ENCODE measurements at regions not wholly inside any gene's neighbourhood (a gene's known extent, or its start where the extent isn't known, plus 50 kb on each side); places are given as distances from the start of the nearest gene placed in this dataset.

DNA sequence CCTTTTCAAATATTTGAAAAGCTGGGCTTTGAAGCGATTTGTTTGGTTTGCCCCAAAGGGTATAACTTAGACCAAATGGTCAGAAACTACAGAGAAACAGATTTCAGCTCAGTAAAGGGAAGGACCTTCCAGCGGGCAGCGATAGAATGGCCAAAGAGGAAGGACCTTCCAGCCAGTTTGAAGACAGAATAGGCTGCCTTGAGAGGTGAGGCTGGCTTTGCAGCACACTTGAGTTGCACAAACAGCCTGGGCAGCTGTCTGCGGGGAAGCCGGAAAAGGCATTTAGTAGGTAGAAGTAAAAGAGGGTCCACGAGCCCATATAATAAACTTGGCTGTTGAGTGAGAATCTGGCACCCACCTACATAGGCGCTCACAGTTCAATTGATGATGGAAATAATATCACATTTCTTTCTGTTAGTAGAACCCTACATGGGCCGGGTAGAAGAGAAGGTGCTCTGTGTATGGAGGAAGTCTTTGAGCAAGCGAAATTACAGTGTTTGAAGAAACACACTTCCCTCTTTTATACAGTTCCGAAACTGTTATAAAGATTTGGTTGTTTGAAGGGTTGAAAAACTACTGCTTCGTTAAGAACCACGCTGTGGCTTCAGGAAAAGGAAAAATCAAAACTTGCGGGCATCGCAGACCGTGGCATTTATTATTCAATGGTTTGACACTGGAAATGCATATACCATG lies 75.0 kb upstream of the SORBS2 start:
- H3K9me3 ChIP-seq, result peaks cover 0 to 9% (median 0%) of the 10 kb centered on the region in 4 donors
- no peak for DNase-seq
- no peak overlapping the region for H3K4me3 ChIP-seq
- no peaks in the 10 kb centered on the region for H3K27me3 ChIP-seq
- no peaks in the 10 kb centered on the region for H3K36me3 ChIP-seq
- intact Hi-C loops (cut with DNase I; ENCODE audit: low total_unique reads), result no loop called here
- WGBS, 5 donors, result 71 to 83% (median 74%) methylated on average over 15 of the region's 15 CpGs
- TF ChIP-seq POLR2A (IDR thresholded peaks at IDR 0.05) (no peak), POLR2AphosphoS5 (IDR thresholded peaks at IDR 0.05) (no peak), EP300 (IDR thresholded peaks at IDR 0.05) (no peak)
- TF ChIP-seq, protein P1, sequence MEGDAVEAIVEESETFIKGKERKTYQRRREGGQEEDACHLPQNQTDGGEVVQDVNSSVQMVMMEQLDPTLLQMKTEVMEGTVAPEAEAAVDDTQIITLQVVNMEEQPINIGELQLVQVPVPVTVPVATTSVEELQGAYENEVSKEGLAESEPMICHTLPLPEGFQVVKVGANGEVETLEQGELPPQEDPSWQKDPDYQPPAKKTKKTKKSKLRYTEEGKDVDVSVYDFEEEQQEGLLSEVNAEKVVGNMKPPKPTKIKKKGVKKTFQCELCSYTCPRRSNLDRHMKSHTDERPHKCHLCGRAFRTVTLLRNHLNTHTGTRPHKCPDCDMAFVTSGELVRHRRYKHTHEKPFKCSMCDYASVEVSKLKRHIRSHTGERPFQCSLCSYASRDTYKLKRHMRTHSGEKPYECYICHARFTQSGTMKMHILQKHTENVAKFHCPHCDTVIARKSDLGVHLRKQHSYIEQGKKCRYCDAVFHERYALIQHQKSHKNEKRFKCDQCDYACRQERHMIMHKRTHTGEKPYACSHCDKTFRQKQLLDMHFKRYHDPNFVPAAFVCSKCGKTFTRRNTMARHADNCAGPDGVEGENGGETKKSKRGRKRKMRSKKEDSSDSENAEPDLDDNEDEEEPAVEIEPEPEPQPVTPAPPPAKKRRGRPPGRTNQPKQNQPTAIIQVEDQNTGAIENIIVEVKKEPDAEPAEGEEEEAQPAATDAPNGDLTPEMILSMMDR (IDR thresholded peaks at IDR 0.05), result no peak
- no peak overlapping the region for H3K27ac ChIP-seq
- peaks cover 0 to 4% (median 0%) of the 10 kb centered on the region in 4 donors for H3K4me1 ChIP-seq

DNA sequence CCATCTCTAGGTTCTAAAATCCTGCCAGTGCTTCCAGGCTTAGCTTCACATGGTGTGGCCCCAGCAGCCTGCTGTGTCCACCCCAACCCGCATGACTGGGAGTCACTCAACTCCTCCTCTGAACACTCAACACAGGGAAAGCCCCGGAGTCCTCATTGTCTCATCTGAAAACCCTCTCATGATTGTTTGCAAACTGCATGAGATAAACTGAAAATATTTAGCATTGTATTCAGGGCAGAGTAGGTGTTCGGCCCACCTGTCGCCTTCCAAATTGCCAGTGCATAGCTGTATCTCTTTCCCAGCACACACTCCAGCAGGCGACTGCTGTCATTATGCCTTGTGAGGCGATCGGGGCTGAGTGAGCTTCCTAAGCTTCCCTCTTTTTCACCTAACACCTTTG lies 76.7 kb upstream of the SORBS2 start:
- Histone ChIP-seq H3K27me3 (no peaks in the 10 kb centered on the region), H3K4me3 (no peak overlapping the region), H3K9me3 (peaks cover 0 to 9% (median 0%) of the 10 kb centered on the region in 4 donors), H3K27ac (no peak overlapping the region), H3K4me1 (peaks cover 0 to 4% (median 0%) of the 10 kb centered on the region in 4 donors), H3K36me3 (no peaks in the 10 kb centered on the region)
- DNase-seq, result no peak
- 96 to 97% (median 96%) methylated on average over 7 of the region's 7 CpGs for WGBS, 5 donors
- intact Hi-C loops (cut with DNase I; ENCODE audit: low total_unique reads), result no loop called here
- TF ChIP-seq, protein P1 (IDR thresholded peaks at IDR 0.05), result no peak
- TF ChIP-seq POLR2A (IDR thresholded peaks at IDR 0.05), result no peak
- TF ChIP-seq EP300 (IDR thresholded peaks at IDR 0.05), result no peak
- TF ChIP-seq POLR2AphosphoS5 (IDR thresholded peaks at IDR 0.05), result no peak

DNA sequence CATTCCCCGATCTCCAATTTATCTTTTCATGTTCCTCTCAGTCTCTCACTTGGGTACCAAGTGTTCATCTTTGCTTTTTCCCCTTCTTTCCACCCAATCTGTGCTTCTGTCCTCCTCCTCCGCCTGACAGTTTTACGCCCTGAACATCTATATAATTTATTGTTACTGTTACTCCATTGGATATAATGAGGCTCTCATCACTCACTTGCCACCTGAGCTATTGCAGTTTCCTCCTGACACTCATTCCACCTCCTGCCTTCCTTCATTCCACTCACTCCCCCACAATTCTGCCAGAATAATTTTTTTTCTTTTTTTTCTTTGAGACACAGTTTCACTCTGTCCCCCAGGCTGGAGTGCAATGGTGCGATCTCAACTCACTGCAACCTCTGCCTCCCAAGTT lies 77.6 kb upstream of the SORBS2 start:
- intact Hi-C loops (cut with DNase I; ENCODE audit: low total_unique reads), result no loop called here
- Histone ChIP-seq H3K27ac (no peak overlapping the region), H3K36me3 (no peaks in the 10 kb centered on the region), H3K9me3 (peaks cover 0 to 9% (median 0%) of the 10 kb centered on the region in 4 donors), H3K4me3 (no peak overlapping the region), H3K27me3 (no peaks in the 10 kb centered on the region), H3K4me1 (peaks cover 0 to 4% (median 0%) of the 10 kb centered on the region in 4 donors)
- no peak for DNase-seq
- TF ChIP-seq, protein P1 (IDR thresholded peaks at IDR 0.05), result no peak
- TF ChIP-seq POLR2A (IDR thresholded peaks at IDR 0.05) (no peak), POLR2AphosphoS5 (IDR thresholded peaks at IDR 0.05) (no peak), EP300 (IDR thresholded peaks at IDR 0.05) (no peak)
- WGBS, 5 donors, result 92 to 100% (median 97%) methylated on average over 4 of the region's 4 CpGs

DNA sequence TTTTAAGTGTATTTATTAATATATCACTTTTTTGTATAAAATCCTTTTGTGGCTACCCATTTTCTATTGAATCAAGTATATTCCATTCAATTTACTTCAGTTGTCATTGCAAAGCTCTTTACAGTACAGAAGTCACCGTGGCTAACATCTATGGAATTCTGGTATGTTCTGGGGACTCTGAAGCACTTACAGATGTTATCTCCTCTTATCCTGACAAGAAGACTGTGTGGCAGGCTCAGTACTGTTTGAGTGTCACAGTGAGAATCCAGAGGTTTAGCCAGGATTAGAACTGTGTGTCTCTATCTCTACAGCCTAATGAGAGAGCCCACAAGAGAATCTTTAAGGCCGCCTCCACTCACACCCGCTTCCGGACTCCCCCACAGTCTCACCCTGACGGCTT lies 78.2 kb upstream of the SORBS2 start:
- no peaks in the 10 kb centered on the region for H3K36me3 ChIP-seq
- H3K27me3 ChIP-seq, result no peaks in the 10 kb centered on the region
- no peak for DNase-seq
- H3K4me1 ChIP-seq, result peaks cover 0 to 4% (median 0%) of the 10 kb centered on the region in 4 donors
- intact Hi-C loops (cut with DNase I; ENCODE audit: low total_unique reads), result no loop called here
- H3K9me3 ChIP-seq, result peaks cover 0 to 9% (median 0%) of the 10 kb centered on the region in 4 donors
- WGBS, 5 donors, result 90 to 98% (median 94%) methylated on average over 5 of the region's 5 CpGs
- no peak overlapping the region for H3K27ac ChIP-seq
- H3K4me3 ChIP-seq, result no peak overlapping the region
- TF ChIP-seq EP300 (IDR thresholded peaks at IDR 0.05) (no peak), POLR2A (IDR thresholded peaks at IDR 0.05) (no peak), POLR2AphosphoS5 (IDR thresholded peaks at IDR 0.05) (no peak)
- TF ChIP-seq, protein P1 (IDR thresholded peaks at IDR 0.05), result no peak
